GM21381 (cell line): ENCODE measurements at regions not wholly inside any gene's neighbourhood (a gene's known extent, or its start where the extent isn't known, plus 50 kb on each side); places are given as distances from the start of the nearest gene placed in this dataset.
"Not testable (repeated sequence)": the region's sequence is repeated elsewhere in the genome, so short reads cannot be mapped to it uniquely, and the experiment has no call there.

Experiments
- ATAC-seq: cut with Tn5 transposase; IDR thresholded peaks from one replicate; pipeline ENCODE4 v1.9.1; 2021; ENCODE audit warnings: mild to moderate bottlenecking, moderate library complexity; ENCODE audit not compliant: unreplicated experiment

- ATAC-seq, result no peak
Observed at GRCh38 chr6:80942911-80943310, 809.6 kb downstream of the TENT5A start.

GRCh38 chr6:80940976-80941375, 811.5 kb downstream of the TENT5A start:
- no peak for ATAC-seq

DNA sequence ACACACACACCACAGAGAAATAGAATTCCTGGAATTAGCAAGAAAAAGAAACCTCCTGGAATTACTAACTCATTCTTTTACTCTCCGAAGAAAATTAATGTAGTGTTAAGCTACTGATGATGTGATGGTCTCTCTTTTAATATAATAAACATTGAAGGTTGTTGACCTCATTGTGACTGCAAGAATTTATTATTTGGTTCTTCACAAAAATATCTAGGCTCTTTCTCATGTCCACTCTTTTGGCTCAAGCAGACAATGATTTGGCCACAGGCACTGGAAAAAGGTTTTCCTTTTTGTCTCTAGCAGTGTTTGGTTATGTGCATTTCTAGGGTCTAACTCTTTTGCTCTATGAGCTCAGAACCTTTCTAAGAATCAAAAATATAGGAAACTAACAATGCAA, 811.9 kb downstream of the TENT5A start:
- no peak for ATAC-seq

DNA sequence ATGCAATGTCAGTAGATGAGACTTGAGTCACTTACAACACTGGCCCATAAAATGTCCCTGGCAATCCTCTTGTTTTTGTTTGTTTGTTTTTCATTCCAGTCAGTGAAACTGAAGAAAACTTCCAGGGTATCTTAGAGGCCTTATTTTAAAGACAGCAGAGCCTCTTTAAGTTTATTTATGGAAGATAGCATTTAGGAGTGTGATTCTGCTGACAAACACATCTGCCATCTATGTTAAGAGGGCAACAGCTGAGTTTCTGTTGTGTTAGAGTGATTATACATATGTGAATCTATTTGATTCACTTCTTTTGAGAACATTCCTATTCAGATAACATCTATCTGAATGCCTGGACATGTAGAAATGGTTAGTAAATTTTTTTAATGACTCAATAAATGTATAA, 812.6 kb downstream of the TENT5A start:
- ATAC-seq, result no peak

DNA sequence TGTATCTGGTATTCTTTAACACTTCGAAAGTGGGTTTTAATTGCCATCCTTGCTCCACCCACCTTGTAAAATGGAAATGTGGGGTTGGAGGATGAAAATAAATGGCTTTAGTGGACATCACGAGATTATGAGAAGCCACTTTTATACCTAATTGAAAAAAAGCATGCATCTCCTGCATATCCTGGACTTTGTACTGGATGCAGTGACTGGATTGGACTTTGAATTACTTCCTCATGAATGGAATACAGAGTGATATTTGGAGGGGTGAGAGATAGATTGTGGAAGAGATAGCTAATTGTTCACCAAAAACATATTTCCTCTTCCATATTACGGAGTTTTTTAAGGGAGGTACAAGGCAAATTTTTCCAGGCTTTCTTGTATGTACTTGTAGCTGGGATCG, 813.0 kb downstream of the TENT5A start:
- ATAC-seq, result no peak

- no peak for ATAC-seq
Observed at GRCh38 chr6:80938131-80938530, 814.4 kb downstream of the TENT5A start.

GRCh38 chr6:80932359-80932758, 820.1 kb downstream of the TENT5A start:
- ATAC-seq, result no peak

DNA sequence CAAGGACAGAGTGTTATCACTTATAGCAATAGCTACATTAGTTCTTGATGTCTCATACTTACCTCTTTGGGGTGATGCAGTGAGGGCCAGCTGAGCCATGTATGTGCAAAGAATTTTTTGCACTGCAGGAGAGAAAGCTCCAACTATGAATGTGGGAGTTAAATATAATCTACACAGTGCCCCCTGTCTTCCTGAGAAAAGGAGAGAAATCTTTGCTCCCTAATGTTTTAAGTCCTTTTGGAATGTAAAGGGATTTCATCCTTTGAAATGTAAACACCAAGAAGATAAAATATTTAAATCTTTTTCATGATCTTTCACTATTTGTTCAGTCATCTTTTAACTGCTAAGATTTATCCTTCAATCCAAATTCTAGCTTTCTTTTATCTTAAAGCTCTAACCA, 822.1 kb downstream of the TENT5A start:
- no peak for ATAC-seq

DNA sequence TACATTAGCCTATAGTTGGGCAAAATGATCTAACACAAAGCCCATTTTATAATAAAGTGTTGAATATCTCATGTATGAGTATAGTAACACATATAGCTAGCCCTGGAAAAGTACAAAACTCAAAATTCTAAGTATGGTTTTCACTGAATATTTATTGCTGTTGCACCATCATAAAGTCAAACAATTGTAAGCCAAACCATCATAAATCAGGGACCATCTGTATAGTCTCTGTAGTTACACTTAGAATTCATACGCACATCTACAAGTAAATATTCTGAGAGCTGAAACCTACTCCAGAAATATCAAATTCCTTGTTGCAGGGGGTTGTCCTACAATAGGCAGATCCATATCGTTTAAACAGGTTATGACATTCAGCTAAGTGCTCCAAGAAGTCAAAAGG, 817.3 kb downstream of the BCKDHB start:
- no peak for ATAC-seq

DNA sequence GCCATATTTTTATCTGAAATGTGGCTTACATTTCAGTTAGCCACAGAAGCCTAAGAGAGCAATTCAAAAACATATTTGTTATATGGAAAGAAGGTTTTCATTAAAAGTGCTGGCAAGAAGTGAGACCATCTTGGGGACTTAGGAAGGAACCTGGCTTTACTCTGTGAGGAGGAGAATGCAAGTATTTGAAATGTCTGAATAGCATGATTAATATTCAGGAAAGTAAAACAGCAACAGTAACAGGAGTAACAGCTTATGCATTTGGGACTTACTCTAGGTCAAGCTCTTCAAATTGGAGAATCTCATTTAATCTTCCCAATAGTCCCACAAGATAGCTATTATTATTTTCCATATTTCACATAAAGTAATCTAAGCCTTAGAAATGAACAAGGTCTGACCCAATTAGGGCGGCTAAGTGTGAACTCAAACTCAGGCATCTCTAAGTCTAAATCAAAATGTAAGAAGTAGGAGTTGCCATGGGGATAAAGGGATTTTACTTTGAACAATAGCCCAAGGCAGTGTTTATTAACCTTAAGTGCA, 816.5 kb downstream of the BCKDHB start:
- no peak for ATAC-seq

- ATAC-seq, result no peak
Observed at GRCh38 chr6:80921861-80922460, 815.5 kb downstream of the BCKDHB start.

DNA sequence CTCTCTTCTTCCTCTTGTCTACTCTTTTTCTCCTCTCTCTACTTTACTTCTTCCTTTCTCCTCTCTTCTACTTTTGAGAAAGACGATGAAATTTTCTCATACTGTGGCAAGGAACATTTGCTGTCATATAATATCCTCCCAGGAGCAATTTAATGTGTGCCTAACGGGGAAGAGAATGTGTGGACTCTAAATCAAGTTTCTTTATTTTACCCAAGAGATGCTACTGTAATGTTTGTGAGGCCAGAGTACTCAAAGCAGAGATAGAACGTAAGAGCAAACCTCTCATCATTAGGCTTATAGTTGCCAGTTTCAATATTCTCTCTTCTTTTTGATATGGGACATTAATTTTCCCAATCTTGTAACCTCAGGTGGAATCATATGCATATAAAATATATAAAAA, 801.4 kb downstream of the BCKDHB start:
- no peak for ATAC-seq

DNA sequence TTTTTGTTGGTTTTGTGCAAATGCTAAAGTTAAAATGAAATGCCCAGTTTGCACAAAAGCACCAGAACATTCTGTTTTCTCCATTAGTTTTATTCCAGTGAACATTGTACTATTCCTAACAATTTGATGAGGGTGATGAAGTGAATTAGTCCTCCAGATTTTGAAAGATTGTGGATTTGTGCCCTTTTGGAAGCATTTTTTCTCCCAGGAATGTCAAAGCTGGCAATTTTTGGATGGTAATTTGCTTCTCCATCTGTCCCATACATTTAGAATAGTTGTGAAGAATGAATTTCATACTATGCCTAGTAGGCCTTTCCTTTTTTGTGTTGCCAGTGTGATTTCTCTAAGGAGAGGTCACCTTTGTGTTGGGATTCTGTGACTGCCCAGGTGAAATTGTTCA, 797.2 kb downstream of the BCKDHB start:
- ATAC-seq, result no peak

DNA sequence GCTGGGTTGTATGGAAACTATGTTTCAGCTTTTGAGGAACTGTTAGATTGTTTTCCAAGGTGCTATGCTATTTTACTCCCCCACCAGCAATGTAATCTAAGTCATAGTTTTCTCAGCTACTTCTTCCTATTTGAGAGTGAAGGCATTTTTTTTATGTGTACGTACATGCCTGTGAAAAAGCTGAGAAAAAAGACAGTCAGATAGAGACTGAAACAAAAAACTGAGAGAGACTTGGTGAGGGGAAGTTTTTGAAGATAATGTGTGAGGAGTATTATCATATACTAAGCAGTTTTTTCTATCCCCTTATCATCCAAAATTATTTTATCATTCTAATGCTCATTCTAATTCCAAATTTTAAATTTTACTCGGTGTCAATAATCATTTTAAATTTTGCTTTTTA, 780.0 kb downstream of the BCKDHB start:
- ATAC-seq, result no peak

GRCh38 chr6:80872951-80873308, 766.5 kb downstream of the BCKDHB start:
- no peak for ATAC-seq

GRCh38 chr6:80872199-80872950, 765.9 kb downstream of the BCKDHB start:
- no peak for ATAC-seq

GRCh38 chr6:80862756-80863155, 756.3 kb downstream of the BCKDHB start:
- no peak for ATAC-seq

DNA sequence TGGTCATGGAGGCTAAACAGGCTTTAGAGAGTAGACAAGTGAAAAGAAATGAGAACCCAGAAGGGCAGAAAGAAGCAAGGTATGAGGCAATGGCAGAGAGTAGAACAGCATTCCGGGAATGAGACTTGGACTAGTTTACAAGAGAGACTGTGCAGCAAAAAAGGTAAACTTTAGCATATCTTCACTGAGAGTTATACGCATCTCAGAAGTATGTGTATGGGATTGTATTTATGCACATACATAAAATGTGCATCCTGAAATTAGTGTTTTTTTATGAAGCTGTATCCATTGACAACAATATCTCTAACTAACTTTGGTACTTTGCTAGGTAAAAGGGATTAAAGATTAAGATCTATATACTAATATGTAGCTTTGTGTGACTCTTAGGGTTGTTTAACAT, 753.6 kb downstream of the BCKDHB start:
- no peak for ATAC-seq

DNA sequence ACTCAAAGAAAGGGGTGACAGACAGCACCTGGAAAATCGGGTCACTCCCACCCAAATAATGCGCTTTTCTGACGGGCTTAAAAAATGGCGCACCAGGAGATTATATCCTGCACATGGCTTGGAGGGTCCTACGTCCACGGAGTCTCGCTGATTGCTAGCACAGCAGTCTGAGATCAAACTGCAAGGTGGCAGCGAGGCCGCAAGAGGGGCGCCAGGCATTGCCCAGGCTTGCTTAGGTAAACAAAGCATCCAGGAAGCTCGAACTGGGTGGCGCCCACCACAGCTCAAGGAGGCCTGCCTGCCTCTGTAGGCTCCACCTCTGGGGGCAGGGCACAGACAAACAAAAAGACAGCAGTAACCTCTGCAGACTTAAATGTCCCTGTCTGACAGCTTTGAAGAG, 741.5 kb downstream of the BCKDHB start:
- ATAC-seq, result not testable (repeated sequence)

- no peak for ATAC-seq
Observed at GRCh38 chr6:80832337-80832736, 725.9 kb downstream of the BCKDHB start.

- no peak for ATAC-seq
Observed at GRCh38 chr6:80793411-80793810, 686.9 kb downstream of the BCKDHB start.

DNA sequence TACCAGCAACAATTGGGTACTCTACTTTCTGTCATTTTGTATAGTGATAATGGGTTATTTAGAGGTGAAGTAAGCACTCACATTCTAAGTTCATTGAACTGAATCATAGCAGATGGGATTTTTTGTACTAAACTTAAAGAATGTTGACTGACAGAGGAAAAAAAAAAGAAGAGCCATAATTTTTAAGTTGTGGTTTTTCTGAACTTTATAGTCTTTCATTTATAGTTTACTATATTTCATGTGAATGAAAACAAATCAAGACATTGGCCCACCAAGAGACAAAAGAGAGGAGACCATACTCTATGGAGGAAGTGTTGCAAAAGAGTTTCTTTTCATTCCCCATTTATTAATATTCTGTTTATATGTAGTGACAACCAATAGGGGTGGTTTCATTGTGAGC, 685.7 kb downstream of the BCKDHB start:
- no peak for ATAC-seq
